ENCODE measurements at regions not wholly inside any gene's neighbourhood (a gene's known extent, or its start where the extent isn't known, plus 50 kb on each side); places are given as distances from the start of the nearest gene placed in this dataset.

DNA sequence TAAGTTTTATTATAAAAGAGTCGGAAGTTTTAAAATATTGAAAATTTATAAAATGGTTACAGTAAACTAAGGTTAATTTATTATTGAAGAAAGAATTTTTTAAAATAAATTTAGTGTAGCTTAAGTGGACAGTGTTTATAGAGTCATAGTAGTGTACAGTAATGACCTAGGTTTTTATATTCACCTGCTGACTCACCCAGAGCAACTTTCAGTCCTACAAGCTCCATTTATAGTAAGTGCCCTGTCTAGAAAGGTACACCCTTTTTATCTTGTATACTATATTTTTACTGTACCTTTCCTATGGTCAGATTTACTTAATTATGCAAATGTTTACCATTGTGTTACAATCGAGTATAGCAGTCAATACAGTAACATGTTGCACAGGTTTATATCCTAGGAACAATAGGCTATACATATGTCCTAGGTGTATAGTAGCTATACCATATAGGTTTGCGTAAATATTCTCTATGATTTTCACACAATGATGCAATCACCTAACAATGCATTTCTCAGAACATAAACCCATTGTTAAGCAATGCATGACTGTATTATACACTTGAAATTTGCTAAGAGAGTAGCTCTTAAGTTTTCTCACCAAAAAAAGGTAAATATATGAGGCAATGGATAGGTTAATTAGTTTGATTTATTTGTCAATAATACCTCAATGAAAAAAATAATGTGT, 106.9 kb upstream of the CD96 start (continued):
- TF ChIP-seq SUZ12 (IDR thresholded peaks at IDR 0.05; ENCODE audit: low read length) (no peak), KDM1A (IDR thresholded peaks at IDR 0.05; ENCODE audit: borderline replicate concordance, low read length) (no peak), KDM5A (IDR thresholded peaks at IDR 0.05; ENCODE audit: low read length) (no peak), YY1 (IDR thresholded peaks at IDR 0.05; ENCODE audit: low read depth, low read length) (no peak)

Measured in H1 (cell line).